ENCODE measurements at regions not wholly inside any gene's neighbourhood (a gene's known extent, or its start where the extent isn't known, plus 50 kb on each side); places are given as distances from the start of the nearest gene placed in this dataset.

- Histone ChIP-seq H3K27me3 (no peaks in the 10 kb centered on the region), H3K4me1 (replicated peaks in 1 of 2) (no peaks in the 10 kb centered on the region), H3K36me3 (replicated peaks in 1 of 2) (no peaks in the 10 kb centered on the region), H3K27ac (no peak overlapping the region), H3K9me3 (replicated peaks in 1 of 3) (peaks cover 0 to 4% (median 0%) of the 10 kb centered on the region in 3 donors), H3K4me3 (no peak overlapping the region)
- TF ChIP-seq POLR2A (IDR thresholded peaks at IDR 0.05), result no peak
- no peak for TF ChIP-seq CTCF (IDR thresholded peaks at IDR 0.05)
- intact Hi-C loops (cut with DNase I), result no loop called here
- DNase-seq, result no peak
- 66 to 84% (median 72%) methylated on average over 1 of the region's 1 CpG for WGBS, 4 donors
These were observed 252.9 kb upstream of the NAV3 start for GRCh38 chr12:77577791-77578190.

GRCh38 chr12:77575376-77575919 lies 255.2 kb upstream of the NAV3 start:
- WGBS, 4 donors, result 53 to 68% (median 62%) methylated on average over 2 of the region's 2 CpGs
- H3K27me3 ChIP-seq, result no peaks in the 10 kb centered on the region

GRCh38 chr12:77572371-77572770 lies 258.3 kb upstream of the NAV3 start:
- no peaks in the 10 kb centered on the region for H3K4me1 ChIP-seq (replicated peaks in 1 of 2)
- H3K36me3 ChIP-seq (replicated peaks in 1 of 2), result no peaks in the 10 kb centered on the region
- no peak overlapping the region for H3K27ac ChIP-seq
- H3K9me3 ChIP-seq (replicated peaks in 1 of 3), result no peaks in the 10 kb centered on the region
- DNase-seq, result no peak
- 60 to 73% (median 63%) methylated on average over 3 of the region's 3 CpGs for WGBS, 4 donors
- no peaks in the 10 kb centered on the region for H3K27me3 ChIP-seq
- intact Hi-C loops (cut with DNase I), result no loop called here
- H3K4me3 ChIP-seq, result no peak overlapping the region
- TF ChIP-seq CTCF (IDR thresholded peaks at IDR 0.05) (no peak), POLR2A (IDR thresholded peaks at IDR 0.05) (no peak)

More at GRCh38 chr12:77575376-77575919, 255.2 kb upstream of the NAV3 start:
- Histone ChIP-seq H3K27ac (no peak overlapping the region), H3K4me3 (no peak overlapping the region), H3K9me3 (replicated peaks in 1 of 3) (no peaks in the 10 kb centered on the region), H3K36me3 (replicated peaks in 1 of 2) (no peaks in the 10 kb centered on the region), H3K4me1 (replicated peaks in 1 of 2) (no peaks in the 10 kb centered on the region)
- TF ChIP-seq CTCF (IDR thresholded peaks at IDR 0.05) (no peak), POLR2A (IDR thresholded peaks at IDR 0.05) (no peak)
- DNase-seq, result no peak
- intact Hi-C loops (cut with DNase I), result no loop called here

GRCh38 chr12:77571768-77572167 lies 258.9 kb upstream of the NAV3 start:
- no peaks in the 10 kb centered on the region for H3K36me3 ChIP-seq (replicated peaks in 1 of 2)
- intact Hi-C loops (cut with DNase I), result no loop called here
- no peak overlapping the region for H3K27ac ChIP-seq
- H3K9me3 ChIP-seq (replicated peaks in 1 of 3), result no peaks in the 10 kb centered on the region
- H3K4me3 ChIP-seq, result no peak overlapping the region
- TF ChIP-seq CTCF (IDR thresholded peaks at IDR 0.05), result no peak
- no peak for TF ChIP-seq POLR2A (IDR thresholded peaks at IDR 0.05)
- 78 to 92% (median 82%) methylated on average over 7 of the region's 7 CpGs for WGBS, 4 donors
- no peaks in the 10 kb centered on the region for H3K27me3 ChIP-seq
- no peak for DNase-seq
- no peaks in the 10 kb centered on the region for H3K4me1 ChIP-seq (replicated peaks in 1 of 2)

Measured in adrenal gland (tissue), 9 donors.